ENCODE measurements at regions not wholly inside any gene's neighbourhood (a gene's known extent, or its start where the extent isn't known, plus 50 kb on each side); places are given as distances from the start of the nearest gene placed in this dataset.

DNA sequence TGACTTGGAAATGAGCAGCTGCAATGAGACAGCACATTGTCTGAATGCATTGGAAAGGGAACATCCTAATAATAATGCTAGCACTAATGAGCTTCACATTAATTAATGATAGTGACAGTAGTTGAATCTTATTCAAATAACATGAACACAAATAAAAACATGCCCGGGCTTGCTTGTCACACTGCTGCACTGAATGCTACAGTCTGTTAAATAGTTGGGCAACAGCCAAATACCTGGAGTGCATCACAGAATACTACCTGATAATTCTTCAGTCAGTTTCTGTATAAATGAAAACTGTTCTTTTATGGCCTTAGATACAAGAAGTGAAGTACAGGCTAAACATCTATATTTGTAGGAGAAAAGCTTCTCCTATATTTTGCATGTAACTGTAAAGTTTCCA, 458.7 kb downstream of the RNF144B start:
- Mint-ChIP-seq H3K9me3 (peaks cover 7% of the 10 kb centered on the region), H3K36me3 (ENCODE audit: low read depth) (no peaks in the 10 kb centered on the region), H3K4me3 (no peak overlapping the region), H3K27me3 (ENCODE audit: insufficient read depth) (no peaks in the 10 kb centered on the region), H3K27ac (no peak overlapping the region), H3K4me1 (ENCODE audit: low read depth) (no peaks in the 10 kb centered on the region)
- no peak for DNase-seq (ENCODE audit: low spot score)
- intact Hi-C loops (cut with micrococcal nuclease): no loop called here

DNA sequence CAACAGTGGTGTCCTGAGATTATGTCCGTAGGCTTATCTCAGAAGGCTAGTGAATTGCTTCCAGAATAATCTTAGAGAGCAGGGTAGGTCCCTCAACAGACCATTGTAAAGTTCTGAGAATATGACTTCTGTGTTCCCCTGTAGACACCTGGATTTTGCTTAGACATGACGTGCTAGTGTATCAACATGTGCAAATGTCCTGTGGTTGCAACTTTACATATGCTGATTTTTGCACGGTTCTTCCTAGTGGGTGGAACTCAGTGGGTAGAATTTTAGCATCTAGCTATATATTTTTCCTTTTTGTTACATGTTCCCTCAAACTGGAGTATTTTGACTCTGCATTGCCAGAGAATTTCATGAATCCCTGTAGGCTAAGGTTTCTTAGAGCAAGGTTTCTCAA, 459.2 kb downstream of the RNF144B start:
- Mint-ChIP-seq H3K36me3 (ENCODE audit: low read depth) (no peaks in the 10 kb centered on the region), H3K9me3 (peaks cover 7% of the 10 kb centered on the region), H3K4me3 (no peak overlapping the region), H3K27me3 (ENCODE audit: insufficient read depth) (no peaks in the 10 kb centered on the region), H3K4me1 (ENCODE audit: low read depth) (no peaks in the 10 kb centered on the region), H3K27ac (no peak overlapping the region)
- DNase-seq (ENCODE audit: low spot score): no peak
- intact Hi-C loops (cut with micrococcal nuclease): no loop called here

DNA sequence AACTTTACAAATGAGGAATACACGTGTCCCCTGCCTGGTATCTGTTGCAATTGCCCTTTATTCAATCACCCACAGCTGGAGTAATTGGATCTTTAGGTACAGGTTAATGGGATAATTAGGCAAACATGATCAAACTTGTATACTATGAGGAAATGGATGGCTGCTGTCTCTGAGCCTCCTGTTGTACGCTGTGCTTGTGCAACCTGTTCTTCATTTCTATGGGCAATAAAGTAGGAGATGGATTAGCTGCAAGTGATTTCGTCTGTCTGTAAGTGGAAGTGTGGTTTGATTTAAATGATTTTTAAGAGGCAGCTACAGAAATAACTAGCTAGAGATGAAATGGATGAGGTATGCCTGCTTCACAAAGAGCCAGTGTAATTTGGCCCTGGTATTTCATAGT, 474.1 kb downstream of the RNF144B start:
- H3K36me3 Mint-ChIP-seq (ENCODE audit: low read depth): no peaks in the 10 kb centered on the region
- no peak overlapping the region for H3K27ac Mint-ChIP-seq
- H3K4me1 Mint-ChIP-seq (ENCODE audit: low read depth): no peaks in the 10 kb centered on the region
- H3K4me3 Mint-ChIP-seq: no peak overlapping the region
- H3K9me3 Mint-ChIP-seq: peaks cover 8% of the 10 kb centered on the region
- intact Hi-C loops (cut with micrococcal nuclease): no loop called here
- H3K27me3 Mint-ChIP-seq (ENCODE audit: insufficient read depth): no peaks in the 10 kb centered on the region
- no peak for DNase-seq (ENCODE audit: low spot score)

DNA sequence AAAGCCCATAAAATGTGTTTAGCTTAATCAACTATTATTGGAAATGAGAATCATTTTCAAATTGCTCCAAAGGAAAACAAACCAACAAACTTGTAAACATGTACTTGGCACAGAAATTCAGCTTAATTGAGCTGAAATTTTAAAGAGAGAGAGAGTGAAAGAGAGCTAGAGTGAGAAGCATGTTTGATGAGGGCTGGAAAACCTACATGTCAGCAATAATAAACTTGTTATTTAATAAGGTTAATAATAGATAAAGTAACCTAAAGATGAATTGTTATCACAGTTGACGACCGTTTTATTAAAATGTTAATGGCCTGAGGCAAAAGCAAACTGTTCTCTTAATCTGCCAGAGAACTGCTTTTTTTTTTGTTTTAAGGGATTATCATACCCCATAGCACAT, 496.1 kb downstream of the RNF144B start:
- Mint-ChIP-seq H3K4me3 (no peak overlapping the region), H3K9me3 (peaks cover 5% of the 10 kb centered on the region), H3K27me3 (ENCODE audit: insufficient read depth) (no peaks in the 10 kb centered on the region), H3K4me1 (ENCODE audit: low read depth) (no peaks in the 10 kb centered on the region), H3K36me3 (ENCODE audit: low read depth) (no peaks in the 10 kb centered on the region), H3K27ac (no peak overlapping the region)
- intact Hi-C loops (cut with micrococcal nuclease): no loop called here
- no peak for DNase-seq (ENCODE audit: low spot score)

DNA sequence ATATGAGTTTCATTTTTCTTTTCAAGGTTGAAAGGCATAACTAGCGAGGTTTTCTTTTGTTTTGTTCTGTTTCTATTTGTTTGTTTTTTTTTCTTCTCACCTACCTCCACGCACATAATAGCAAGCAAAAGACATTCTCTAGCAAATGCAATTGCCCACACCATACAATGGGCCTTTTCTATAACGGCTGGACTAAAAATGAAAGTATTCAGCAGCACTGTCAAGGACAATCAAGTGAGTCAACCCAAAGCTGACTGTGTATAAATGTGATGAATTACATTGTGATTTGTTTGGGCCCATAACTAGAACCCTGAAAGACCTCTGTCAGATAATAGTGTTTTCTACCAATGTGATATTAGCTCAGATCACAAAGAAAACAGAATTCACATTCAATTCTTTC, 496.7 kb downstream of the RNF144B start:
- Mint-ChIP-seq H3K4me1 (ENCODE audit: low read depth) (no peaks in the 10 kb centered on the region), H3K9me3 (peaks cover 5% of the 10 kb centered on the region), H3K27me3 (ENCODE audit: insufficient read depth) (no peaks in the 10 kb centered on the region), H3K36me3 (ENCODE audit: low read depth) (no peaks in the 10 kb centered on the region), H3K27ac (no peak overlapping the region), H3K4me3 (no peak overlapping the region)
- DNase-seq (ENCODE audit: low spot score): no peak
- intact Hi-C loops (cut with micrococcal nuclease): no loop called here

DNA sequence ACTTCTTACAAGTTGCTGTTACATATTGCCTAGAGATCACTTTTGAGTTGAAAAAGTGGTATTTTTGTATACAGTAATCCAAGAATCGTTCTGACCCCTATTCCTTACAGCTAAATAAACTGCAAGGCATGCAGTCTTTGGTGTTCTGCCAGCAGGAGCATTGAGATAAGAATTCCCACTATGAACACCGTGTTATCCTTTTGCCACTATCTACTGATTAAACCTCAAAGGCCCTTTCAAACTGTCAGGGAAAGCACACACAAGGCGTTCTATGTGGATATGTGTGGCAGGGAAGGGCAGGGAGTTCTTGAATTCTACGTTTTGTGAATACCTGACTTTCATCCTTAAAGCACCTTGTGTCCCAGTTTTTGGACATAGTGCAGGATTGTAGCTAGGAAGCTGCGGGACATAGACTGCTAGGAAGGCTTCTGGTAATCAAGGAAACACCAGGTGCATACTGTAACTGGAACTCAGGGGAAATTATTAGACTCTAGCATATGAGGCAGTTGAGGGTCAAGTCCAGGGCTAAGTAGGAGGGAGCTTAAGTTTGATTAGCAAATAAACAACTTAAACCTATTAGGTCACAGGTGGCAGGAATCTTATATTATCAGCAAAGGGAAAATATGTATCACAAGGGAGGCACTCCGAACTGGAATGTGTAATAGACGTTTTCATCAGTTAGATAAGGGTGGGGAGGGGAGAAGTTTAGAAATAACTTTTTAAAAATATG, 506.6 kb downstream of the RNF144B start:
- DNase-seq (ENCODE audit: low spot score): no peak
- Mint-ChIP-seq H3K36me3 (ENCODE audit: low read depth) (no peaks in the 10 kb centered on the region), H3K4me3 (no peak overlapping the region), H3K9me3 (no peaks in the 10 kb centered on the region), H3K27ac (no peak overlapping the region), H3K27me3 (ENCODE audit: insufficient read depth) (no peaks in the 10 kb centered on the region), H3K4me1 (ENCODE audit: low read depth) (no peaks in the 10 kb centered on the region)
- intact Hi-C loops (cut with micrococcal nuclease): no loop called here

DNA sequence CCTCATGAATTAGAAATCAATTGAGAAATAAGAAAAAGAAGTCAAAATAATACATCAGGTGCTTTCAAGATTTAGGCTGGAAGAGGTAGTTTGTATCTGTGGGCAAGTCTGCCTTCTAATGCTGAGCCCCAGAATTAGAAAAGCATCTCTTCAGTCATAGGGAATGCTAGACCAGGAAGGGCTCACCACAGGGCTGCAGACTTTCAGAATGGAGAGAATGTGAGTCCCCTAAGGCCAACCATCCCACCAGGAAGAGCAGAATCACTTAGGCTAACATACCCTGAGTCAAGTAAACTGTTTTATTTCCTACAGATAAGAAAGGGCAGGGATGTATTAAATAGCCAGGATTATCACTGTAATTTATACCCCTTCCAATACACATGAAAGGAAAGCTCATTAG, 510.2 kb downstream of the RNF144B start:
- Mint-ChIP-seq H3K36me3 (ENCODE audit: low read depth) (no peaks in the 10 kb centered on the region), H3K4me1 (ENCODE audit: low read depth) (no peaks in the 10 kb centered on the region), H3K27me3 (ENCODE audit: insufficient read depth) (no peaks in the 10 kb centered on the region), H3K27ac (no peak overlapping the region), H3K9me3 (no peaks in the 10 kb centered on the region), H3K4me3 (no peak overlapping the region)
- intact Hi-C loops (cut with micrococcal nuclease): no loop called here
- DNase-seq (ENCODE audit: low spot score): no peak

DNA sequence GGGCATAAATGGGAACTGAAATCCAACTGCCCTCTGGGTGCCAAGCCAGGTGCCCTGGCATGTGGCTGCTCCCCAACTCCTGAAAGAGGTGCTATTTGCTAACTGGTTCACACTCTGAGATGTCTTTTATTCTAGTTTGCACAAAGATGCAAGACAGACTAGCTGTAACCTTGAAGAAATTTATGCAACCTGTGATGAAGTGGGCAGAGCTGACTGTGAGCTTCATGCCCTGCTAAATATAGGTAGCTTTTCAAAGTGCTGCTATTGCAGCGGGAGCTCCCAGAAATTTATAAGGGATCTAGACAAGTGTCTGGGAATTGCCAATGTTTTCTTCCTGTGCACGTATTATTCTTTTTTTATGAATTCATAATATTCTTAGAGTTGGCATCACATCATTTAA, 517.5 kb downstream of the RNF144B start:
- H3K27ac Mint-ChIP-seq: no peak overlapping the region

DNA sequence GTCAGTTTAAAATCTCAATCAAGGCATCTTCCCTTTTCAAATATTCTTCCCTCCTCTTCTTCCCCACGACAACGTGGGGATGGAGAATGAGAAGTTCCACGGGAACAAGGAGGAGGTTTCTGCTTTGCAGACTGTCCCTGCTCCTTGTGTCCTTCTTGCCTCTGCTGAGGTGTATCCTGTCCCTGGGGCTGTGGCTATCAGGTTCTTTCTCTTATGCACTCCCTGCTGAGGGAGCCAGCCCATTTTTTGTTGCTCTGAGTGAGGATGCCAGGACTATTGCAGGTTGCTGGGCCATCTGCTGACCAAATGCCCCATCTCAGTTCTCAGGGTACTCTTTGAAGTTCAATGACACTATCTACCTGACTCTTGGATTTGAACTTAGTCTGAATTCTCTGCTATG, 533.6 kb downstream of the RNF144B start:
- no peak for DNase-seq (ENCODE audit: low spot score)
- H3K4me1 Mint-ChIP-seq (ENCODE audit: low read depth): no peaks in the 10 kb centered on the region
- no peaks in the 10 kb centered on the region for H3K27me3 Mint-ChIP-seq (ENCODE audit: insufficient read depth)
- H3K9me3 Mint-ChIP-seq: no peaks in the 10 kb centered on the region
- no peak overlapping the region for H3K4me3 Mint-ChIP-seq
- intact Hi-C loops (cut with micrococcal nuclease): no loop called here
- H3K27ac Mint-ChIP-seq: no peak overlapping the region
- H3K36me3 Mint-ChIP-seq (ENCODE audit: low read depth): no peaks in the 10 kb centered on the region

More for the DNA sequence above, 517.5 kb downstream of the RNF144B start:
- intact Hi-C loops (cut with micrococcal nuclease): no loop called here
- Mint-ChIP-seq H3K4me3 (no peak overlapping the region), H3K4me1 (ENCODE audit: low read depth) (no peaks in the 10 kb centered on the region), H3K36me3 (ENCODE audit: low read depth) (no peaks in the 10 kb centered on the region), H3K27me3 (ENCODE audit: insufficient read depth) (no peaks in the 10 kb centered on the region), H3K9me3 (no peaks in the 10 kb centered on the region)
- no peak for DNase-seq (ENCODE audit: low spot score)

DNA sequence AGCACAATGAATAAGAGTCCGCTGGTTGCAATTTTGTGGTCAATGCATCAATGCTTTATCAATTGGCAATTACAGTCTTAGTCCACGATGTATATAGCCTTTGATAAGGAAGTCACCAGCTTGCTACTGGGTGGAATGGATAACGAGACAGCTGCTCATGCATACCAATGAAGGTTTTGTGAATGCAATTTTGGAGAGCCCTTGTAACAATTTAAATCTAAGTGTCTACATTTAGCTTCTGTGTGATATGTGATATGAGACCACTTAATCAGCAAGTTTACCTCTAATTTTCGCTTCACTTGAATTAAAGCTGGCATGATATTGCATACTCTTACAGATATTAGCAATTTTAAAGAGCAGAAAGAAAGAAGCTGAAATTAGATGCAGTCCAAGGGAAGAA, 543.9 kb downstream of the RNF144B start:
- intact Hi-C loops (cut with micrococcal nuclease): no loop called here
- H3K9me3 Mint-ChIP-seq: no peaks in the 10 kb centered on the region
- no peak for DNase-seq (ENCODE audit: low spot score)
- no peaks in the 10 kb centered on the region for H3K36me3 Mint-ChIP-seq (ENCODE audit: low read depth)
- no peak overlapping the region for H3K4me3 Mint-ChIP-seq
- H3K4me1 Mint-ChIP-seq (ENCODE audit: low read depth): no peaks in the 10 kb centered on the region
- H3K27me3 Mint-ChIP-seq (ENCODE audit: insufficient read depth): no peaks in the 10 kb centered on the region
- H3K27ac Mint-ChIP-seq: no peak overlapping the region

DNA sequence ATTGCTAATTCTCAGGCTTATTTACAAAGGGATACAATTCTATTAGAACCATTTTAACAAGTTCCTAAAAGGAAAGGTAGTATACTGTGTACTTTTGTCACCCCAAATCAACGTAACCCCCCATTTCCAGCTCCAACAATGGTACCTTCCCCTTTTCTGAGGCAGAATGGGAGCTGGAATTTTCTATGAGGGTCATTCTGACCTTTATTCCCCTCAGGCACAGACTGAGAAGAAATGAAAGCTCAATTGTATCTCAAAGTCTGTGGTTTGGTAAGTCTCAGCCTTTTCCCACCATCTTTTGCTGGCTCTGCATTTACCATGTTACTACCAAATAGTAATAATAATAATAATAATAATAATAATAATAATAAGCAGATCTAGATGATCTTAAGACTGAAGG, 571.0 kb downstream of the RNF144B start:
- Mint-ChIP-seq H3K4me3 (no peak overlapping the region), H3K27me3 (ENCODE audit: insufficient read depth) (no peaks in the 10 kb centered on the region), H3K4me1 (ENCODE audit: low read depth) (no peaks in the 10 kb centered on the region), H3K36me3 (ENCODE audit: low read depth) (no peaks in the 10 kb centered on the region), H3K9me3 (no peaks in the 10 kb centered on the region), H3K27ac (no peak overlapping the region)
- no peak for DNase-seq (ENCODE audit: low spot score)
- intact Hi-C loops (cut with micrococcal nuclease): no loop called here

DNA sequence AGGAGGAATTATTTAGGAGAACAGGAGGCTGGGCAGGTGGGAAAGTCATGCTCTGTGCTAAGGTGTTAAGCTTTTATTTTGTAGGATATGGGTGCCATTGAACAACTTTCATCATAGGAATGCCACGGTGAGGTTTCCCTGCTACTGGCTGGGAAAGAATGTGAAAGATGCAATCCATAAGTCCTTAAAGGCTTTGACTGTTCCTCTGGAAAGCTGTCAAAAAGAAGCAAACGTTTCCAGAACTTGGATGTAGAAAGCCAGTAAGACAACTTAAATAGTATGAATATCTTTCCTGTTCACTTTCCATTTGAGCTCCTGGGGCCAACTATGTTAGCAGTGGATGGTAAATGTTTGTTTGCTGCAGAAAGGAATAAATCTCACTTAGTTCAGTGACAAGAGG, 574.4 kb downstream of the RNF144B start:
- H3K27me3 Mint-ChIP-seq (ENCODE audit: insufficient read depth): no peaks in the 10 kb centered on the region
- peaks cover 12% of the 10 kb centered on the region for H3K9me3 Mint-ChIP-seq
- DNase-seq (ENCODE audit: low spot score): no peak
- no peak overlapping the region for H3K27ac Mint-ChIP-seq
- no peak overlapping the region for H3K4me3 Mint-ChIP-seq
- no peaks in the 10 kb centered on the region for H3K4me1 Mint-ChIP-seq (ENCODE audit: low read depth)
- no peaks in the 10 kb centered on the region for H3K36me3 Mint-ChIP-seq (ENCODE audit: low read depth)
- intact Hi-C loops (cut with micrococcal nuclease): no loop called here

DNA sequence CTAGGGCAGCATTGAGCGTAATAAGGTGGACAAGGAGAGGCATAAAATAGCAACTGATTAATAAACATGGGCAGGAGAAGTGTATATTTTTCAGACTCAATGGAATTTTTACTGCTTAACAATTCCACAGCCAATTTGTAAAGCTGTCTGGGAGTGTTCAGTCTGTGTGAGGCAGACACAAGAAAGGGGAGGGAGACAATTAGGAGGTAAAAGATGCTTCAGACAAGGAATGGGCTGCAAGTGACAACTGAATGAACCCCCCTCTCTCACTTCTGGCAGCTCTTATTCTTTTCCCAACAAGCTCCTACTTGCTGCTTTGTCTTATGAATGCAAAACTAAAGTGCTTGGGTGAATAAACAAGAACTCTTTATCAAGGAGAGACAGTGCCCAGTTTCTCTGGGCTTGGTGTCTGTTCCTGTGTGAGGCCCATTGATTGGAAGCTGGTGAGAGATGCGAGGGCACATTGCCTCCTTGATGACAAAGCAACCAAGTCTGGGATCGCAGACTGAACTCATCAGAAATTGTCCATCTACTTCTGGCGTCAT, 575.3 kb downstream of the RNF144B start:
- DNase-seq (ENCODE audit: low spot score): no peak
- Mint-ChIP-seq H3K36me3 (ENCODE audit: low read depth) (no peaks in the 10 kb centered on the region), H3K4me1 (ENCODE audit: low read depth) (no peaks in the 10 kb centered on the region), H3K9me3 (peaks cover 12% of the 10 kb centered on the region), H3K27me3 (ENCODE audit: insufficient read depth) (no peaks in the 10 kb centered on the region), H3K4me3 (no peak overlapping the region), H3K27ac (no peak overlapping the region)
- intact Hi-C loops (cut with micrococcal nuclease): no loop called here

DNA sequence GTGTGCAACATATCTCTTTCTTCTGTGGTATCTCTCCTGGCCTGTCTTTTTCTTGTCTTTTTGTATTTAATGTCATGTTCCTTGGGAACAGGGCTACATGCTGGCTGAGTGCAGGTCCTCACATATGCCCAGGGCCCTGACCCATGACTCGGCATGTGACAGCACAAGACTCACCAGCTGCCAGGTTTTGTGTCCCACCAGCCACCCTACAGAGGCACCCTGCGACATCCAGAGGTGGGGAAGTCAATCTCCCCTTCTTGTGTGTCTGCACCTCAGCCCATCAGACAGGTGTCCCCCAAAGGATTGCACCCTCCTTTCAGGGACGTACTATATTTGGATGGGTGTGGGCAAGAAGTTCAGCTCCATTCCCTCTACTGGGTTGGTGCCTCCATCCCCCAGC, 576.3 kb downstream of the RNF144B start:
- H3K9me3 Mint-ChIP-seq: peaks cover 12% of the 10 kb centered on the region
- no peak for DNase-seq (ENCODE audit: low spot score)
- H3K4me1 Mint-ChIP-seq (ENCODE audit: low read depth): no peaks in the 10 kb centered on the region
- no peak overlapping the region for H3K27ac Mint-ChIP-seq
- intact Hi-C loops (cut with micrococcal nuclease): no loop called here
- H3K36me3 Mint-ChIP-seq (ENCODE audit: low read depth): no peaks in the 10 kb centered on the region
- no peaks in the 10 kb centered on the region for H3K27me3 Mint-ChIP-seq (ENCODE audit: insufficient read depth)
- no peak overlapping the region for H3K4me3 Mint-ChIP-seq

All from activated T-helper 1 cell treated with anti-CD3 and anti-CD28 coated beads, Interleukin-12 subunit alpha, Interleukin-12 subunit beta, Interleukin-2, Interleukin-4 antibody, amounts not matched to agents 30 ng/mL and 10 ng/mL and 1 ng/mL, durations not matched to agents 14 hours and 24 hours and 36 hours (primary cell).